HG02610 (cell line): ENCODE measurements at regions not wholly inside any gene's neighbourhood (a gene's known extent, or its start where the extent isn't known, plus 50 kb on each side); places are given as distances from the start of the nearest gene placed in this dataset.
"Not testable (repeated sequence)": the region's sequence is repeated elsewhere in the genome, so short reads cannot be mapped to it uniquely, and the experiment has no call there.

ENCODE experiments used
- ATAC-seq: cut with Tn5 transposase; IDR thresholded peaks from one replicate; pipeline ENCODE4 v1.9.1; 2021; ENCODE audit warnings: mild to moderate bottlenecking, moderate library complexity; ENCODE audit not compliant: unreplicated experiment

- ATAC-seq: not testable (repeated sequence)
Observed at GRCh38 chr4:189619441-189620250, 321.0 kb upstream of the FRG1 start.

DNA sequence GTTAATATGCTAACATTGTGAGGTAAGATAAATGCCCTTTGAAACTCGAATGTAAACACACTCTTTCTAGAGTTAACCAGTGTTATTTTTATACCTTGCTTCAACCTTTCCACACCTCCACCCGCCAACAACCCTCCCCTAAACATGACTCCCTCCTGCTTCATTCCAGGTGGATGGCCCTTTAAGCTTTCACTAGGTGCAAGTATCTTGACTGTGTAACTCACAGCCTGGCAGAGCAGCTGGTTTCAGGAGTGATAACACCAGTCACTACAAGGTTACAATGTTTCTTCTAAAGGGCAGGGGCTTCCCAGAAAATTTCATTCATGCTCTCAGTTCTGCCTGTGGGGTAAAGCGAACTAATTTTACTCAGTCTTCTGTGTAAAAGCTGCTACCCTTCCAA, 318.1 kb upstream of the FRG1 start:
- ATAC-seq: not testable (repeated sequence)

DNA sequence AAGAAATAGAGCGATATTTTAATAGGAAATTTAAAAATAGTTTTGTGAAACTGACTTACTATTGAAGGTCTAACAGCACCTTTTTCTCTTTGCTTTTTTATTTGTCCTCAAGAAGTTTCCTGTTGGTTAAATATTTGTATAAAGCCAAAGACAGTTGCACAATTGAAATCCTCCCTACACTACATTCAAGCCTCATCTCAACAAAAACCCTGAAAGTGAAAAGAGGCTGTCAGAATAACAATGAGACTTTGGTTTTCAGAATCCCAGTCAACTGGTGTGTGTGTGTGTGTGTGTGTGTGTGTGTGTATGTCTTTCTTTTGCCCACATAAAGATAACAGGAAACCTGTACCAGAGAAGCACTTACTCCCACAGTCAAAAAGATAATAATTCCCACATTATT, 313.6 kb upstream of the FRG1 start:
- not testable (repeated sequence) for ATAC-seq

GRCh38 chr4:189629733-189630132, 310.9 kb upstream of the FRG1 start:
- ATAC-seq: not testable (repeated sequence)

DNA sequence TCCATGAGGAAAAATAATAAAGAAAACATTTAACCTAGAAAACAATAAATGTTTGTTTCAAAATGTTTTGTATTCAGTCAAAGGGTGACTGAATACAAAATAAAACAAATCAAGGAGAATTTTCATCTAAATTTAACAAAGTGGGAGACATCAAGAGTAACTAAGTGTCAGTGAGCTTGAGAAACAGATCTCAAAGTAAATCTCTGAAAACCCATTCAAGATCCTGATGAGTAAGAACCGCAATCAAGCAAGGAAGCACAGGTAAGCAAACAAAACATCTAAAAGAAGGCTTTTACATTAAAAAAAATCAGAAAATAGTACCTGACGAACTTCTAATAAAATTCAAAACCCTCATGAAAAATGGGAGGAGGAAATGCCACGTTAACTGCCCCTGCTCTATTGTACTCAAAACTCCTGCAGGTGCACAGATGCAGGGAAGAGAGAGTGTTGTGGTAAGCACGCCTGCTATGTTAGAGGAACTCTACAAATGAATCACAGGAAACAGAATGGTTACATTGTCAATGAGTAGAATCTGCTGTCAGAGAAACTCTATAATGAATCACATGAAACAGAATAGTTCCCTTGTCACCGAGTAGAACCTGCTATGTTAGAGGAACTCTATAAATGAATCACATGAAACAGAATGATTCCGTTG, 309.6 kb upstream of the FRG1 start:
- ATAC-seq: peak; percentile 83

- not testable (repeated sequence) for ATAC-seq
Observed at GRCh38 chr4:189631568-189631916, 309.1 kb upstream of the FRG1 start.

DNA sequence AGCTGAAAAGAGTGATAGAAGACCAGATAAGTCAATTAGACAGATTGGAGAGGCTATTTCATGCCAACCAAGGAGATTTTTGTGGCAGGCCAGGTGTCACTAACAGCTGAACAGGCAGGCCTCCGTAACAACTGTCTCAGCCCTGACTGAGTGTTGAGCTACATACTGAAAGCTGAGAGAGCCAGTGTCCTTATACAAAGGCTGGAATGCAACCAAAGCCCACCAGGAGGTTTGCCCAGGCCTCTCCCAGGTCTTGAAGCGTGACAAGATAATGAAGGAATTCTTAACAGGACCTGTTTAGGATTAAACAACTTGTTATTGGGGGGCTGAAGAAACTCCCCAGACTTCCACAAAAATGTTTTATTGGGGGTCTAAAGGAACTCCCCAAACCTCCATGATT, 290.2 kb upstream of the FRG1 start:
- ATAC-seq: not testable (repeated sequence)

- ATAC-seq: not testable (repeated sequence)
Observed at GRCh38 chr4:189653130-189653653, 287.5 kb upstream of the FRG1 start.

- not testable (repeated sequence) for ATAC-seq
Observed at GRCh38 chr4:189653983-189654382, 286.7 kb upstream of the FRG1 start.

DNA sequence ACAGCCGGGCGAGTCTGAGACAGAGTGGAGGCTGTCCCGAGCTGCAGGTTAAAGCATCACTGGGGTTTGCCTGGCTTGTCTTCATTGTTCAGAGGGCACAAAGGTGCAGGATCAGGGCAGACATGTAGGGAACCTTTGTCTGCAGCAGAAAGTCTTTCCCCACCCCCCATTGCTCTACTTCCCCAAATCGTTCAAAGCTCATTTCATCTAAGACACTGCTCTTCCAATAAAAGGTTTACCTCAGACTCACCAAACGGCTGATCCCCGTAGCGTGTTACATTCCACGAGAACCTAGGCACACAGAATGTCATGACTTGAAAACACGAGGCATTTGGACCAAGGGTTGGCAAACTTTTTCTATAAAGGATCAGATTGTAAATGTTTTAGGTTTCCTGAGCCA, 286.3 kb upstream of the FRG1 start:
- not testable (repeated sequence) for ATAC-seq

DNA sequence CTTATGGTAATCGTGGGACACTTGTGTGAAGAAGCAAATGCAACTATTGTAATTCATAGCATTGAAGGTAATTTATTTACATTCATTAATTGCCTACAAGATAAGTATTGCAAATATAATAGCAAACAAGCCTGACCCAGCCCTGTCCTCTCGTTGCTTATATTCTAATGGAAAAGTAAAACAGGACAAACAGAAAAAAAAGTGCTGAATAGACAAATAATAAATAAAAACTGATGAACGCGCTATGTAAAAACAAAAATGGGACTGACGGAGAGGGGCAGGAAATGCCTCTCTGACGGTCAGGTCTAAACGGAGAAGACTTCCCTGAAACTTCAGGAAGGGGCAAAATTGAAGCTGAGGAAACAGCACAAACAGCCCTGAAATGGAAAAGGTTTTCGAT, 284.9 kb upstream of the FRG1 start:
- ATAC-seq: not testable (repeated sequence)

GRCh38 chr4:189656641-189657040, 284.0 kb upstream of the FRG1 start:
- ATAC-seq: no peak

- ATAC-seq: not testable (repeated sequence)
Observed at GRCh38 chr4:189658259-189658658, 282.4 kb upstream of the FRG1 start.

DNA sequence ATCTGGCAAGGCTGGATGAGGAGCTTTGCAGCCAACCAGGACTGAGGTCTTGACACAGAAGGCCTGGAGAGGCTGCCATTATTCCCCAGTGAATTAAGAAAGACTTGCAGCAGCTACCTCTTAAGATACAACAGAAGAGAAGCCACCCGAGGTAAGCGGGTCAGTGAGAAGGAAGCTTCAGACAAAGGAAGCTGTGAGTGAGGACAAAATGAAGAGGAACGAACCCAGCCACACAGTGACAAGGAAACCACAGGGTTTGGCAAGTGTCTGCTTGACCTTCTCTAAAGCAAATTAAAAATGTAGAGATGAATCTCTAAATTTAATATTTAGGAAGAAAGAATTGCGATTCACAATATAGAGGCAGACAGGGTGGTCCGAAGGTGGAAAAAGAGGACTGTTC, 281.8 kb upstream of the FRG1 start:
- not testable (repeated sequence) for ATAC-seq

DNA sequence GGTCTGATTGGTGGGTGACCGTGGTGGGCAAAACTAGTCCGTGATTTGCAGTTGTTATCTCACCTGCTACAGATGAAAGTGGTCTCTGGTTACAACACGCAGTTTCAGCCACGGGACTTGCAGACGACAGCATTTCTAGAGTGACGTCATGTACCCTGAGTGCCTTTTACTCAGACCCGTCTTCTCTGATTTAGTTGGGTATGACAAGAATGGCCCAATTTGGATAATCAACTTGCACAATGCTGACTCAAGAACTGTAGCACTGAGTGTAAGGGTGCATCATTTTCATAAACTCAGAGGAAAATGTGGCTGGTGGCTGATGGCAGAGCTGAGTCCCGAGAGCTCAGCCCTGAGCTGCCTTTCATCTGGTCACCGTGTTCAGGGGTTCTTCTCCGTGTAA, 281.4 kb upstream of the FRG1 start:
- no peak for ATAC-seq

DNA sequence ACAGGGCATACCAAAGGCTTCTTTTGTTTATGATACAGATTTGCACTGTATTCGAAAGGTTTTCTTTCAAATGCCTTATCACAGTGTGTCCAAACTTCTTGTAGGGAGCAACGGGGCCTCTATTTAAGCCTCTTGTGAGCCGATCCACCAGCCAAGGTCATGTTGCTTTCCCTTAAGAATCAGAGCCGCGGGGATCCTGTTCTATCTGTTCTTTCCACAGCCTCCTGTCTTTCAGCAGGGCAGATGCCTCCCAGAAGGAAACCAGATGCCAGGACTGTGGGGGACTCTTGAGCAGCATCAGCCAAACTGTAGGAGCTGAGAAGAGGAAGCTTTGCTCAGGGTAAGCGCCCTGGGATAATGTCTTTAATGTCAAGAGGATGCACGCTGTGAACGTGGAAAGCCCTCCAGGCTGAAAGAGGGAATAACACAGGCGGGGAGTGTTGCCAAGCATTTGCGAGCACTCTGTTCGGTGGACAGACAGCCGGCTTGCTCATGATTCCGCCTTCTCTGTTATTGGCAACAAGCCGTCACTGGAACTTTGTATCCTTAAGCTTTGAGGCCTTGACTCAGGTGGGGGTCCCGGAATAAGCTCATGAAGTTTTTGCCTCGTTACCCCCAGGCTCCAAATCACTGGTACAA, 279.8 kb upstream of the FRG1 start:
- ATAC-seq: no peak

DNA sequence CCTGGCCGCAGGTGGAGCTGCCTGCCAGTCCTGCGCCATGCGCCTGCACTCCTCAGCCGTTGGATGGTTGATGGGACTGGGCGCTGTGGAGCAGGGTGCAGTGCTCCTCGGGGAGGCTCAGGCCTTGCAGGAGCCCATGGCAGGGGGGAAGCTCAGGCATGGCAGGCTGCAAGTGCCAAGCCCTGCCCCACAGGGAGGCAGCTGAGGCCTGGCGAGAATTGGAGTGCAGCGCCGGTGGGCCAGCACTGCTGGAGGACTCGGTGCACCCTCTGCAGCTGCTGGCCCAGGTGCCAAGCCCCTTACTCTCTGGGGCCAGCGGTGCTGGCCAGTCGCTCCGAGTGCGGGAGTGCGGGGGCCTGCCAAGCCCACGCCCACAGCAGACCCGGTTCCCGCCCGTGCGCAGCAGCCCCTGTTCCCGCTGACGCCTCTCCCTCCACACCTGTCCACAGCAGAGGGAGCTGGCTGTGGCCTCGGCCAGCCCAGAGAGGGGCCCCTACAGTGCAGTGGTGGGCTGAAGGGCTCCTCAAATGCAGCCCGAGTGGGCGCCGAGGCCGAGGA, 275.9 kb upstream of the FRG1 start:
- no peak for ATAC-seq

DNA sequence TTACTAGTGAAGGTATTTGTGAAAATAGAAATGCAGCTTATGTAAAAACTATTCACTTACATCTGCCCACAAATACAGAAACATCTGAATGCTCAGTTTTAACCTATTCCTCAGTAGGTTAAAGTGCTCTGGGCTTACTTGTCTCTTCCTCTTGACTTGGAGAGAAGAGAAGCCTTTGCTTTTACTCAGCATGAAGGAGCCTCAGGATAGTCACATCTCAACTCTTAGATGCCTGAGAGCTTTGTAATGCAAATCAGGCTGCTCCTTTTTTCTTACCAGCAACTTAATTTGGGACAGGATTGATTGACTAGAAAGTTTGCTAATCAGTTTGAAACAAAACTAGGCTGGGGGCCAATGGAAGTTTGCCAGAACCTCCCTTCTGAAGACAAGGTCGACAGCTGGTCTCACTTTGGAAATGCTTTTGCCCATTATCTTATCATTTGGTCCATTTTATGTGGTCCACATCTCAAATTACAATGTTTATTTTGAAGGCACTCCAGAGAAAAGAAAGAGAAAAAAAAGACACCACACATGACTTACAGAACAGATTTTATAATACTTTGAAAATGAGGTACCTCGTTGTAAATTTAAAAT, 274.9 kb upstream of the FRG1 start:
- not testable (repeated sequence) for ATAC-seq

DNA sequence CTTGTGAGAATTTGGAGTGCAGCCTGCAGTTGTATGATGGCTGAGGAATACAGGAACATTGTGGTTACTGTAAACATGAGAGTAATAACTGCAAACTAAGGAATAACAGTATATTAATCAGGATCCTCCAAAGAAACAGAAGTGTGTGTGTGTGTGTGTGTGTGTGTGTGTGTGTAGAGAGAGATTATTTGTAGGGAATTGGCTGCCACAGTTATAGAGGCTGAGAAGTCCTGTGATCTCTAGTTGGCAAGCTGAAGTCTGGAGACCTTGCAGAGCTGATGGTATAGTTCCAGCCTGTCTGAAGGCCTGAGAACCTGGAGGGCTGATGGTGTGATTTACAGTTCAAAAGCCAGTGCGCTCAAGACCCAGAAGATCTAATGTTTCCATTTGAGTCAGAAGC, 273.3 kb upstream of the FRG1 start:
- ATAC-seq: not testable (repeated sequence)

GRCh38 chr4:189697675-189698245, 242.9 kb upstream of the FRG1 start:
- not testable (repeated sequence) for ATAC-seq

GRCh38 chr4:189703000-189703399, 237.7 kb upstream of the FRG1 start:
- ATAC-seq: not testable (repeated sequence)
